Liver (tissue), 3 donors: ENCODE measurements at regions not wholly inside any gene's neighbourhood (a gene's known extent, or its start where the extent isn't known, plus 50 kb on each side); places are given as distances from the start of the nearest gene placed in this dataset.
"Not testable (repeated sequence)": the region's sequence is repeated elsewhere in the genome, so short reads cannot be mapped to it uniquely, and the experiment has no call there.

Source experiments
- ATF3 ChIP-seq: IDR thresholded peaks from 2 replicates; pipeline ENCODE4 v1.6.1; 2016; ENCODE audit warnings: antibody characterized with exemption
- CTCF ChIP-seq: fragments of 150-350 bp; IDR thresholded peaks from 2 replicates; pipeline ENCODE4 v1.5.1; 2017; ENCODE audit warnings: improper control_type of control experiment, low read depth, low read length; ENCODE audit not compliant: missing input control
- GABPA ChIP-seq, 2 donors: IDR thresholded peaks in 1 of 2; conservative IDR thresholded peaks in 1 of 2; 2 replicates each; pipeline ENCODE4 v1.6.1; 2016; ENCODE audit warnings: antibody characterized with exemption in 2 of 2, mild to moderate bottlenecking in 1 of 2, moderate library complexity in 1 of 2
- NR2F2 ChIP-seq: IDR thresholded peaks from 2 replicates; pipeline ENCODE4 v1.6.1; 2016; ENCODE audit warnings: antibody characterized with exemption
- RAD21 ChIP-seq, 2 donors: IDR thresholded peaks; 2 replicates each; pipeline ENCODE4 v1.6.1; 2016; ENCODE audit warnings: antibody characterized with exemption in 2 of 2, mild to moderate bottlenecking in 2 of 2
- REST ChIP-seq: IDR thresholded peaks from 2 replicates; pipeline ENCODE4 v1.6.1; 2016; ENCODE audit warnings: antibody characterized with exemption, mild to moderate bottlenecking
- YY1 ChIP-seq: IDR thresholded peaks from 2 replicates; pipeline ENCODE4 v1.6.1; 2016; ENCODE audit warnings: antibody characterized with exemption, mild to moderate bottlenecking
- TF ChIP-seq, protein P1 (sequence below): IDR thresholded peaks from 2 replicates; pipeline ENCODE4 v1.6.1; 2016; ENCODE audit warnings: antibody characterized with exemption
- donor health status: healthy.
- donor health status: healthy.

DNA sequence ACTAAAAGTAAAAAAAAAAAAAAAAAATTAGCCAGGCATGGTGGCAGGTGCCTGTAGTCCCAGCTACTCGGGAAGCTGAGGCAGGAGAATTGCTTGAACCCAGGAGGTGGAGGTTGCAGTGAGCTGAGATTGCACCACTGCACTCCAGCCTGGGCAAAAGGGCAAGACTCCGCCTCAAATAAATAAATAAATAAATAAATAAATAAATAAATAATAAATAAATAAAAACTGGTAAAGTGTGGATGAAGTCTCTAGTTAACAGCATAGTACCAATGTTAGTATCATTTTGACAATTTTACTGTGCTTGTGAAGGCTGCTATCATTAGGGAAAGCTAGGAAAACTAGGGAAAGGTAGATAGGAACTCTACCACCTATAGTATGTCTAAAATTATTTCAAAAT lies 581.0 kb upstream of the ID4 start:
- TF ChIP-seq CTCF; GABPA (IDR thresholded peaks at IDR 0.05 in 1 of 2, conservative IDR thresholded peaks at IDR 0.05 in 1 of 2); REST; ATF3; NR2F2; YY1; RAD21 (IDR thresholded peaks at IDR 0.05): not testable (repeated sequence)
- TF ChIP-seq, protein P1, sequence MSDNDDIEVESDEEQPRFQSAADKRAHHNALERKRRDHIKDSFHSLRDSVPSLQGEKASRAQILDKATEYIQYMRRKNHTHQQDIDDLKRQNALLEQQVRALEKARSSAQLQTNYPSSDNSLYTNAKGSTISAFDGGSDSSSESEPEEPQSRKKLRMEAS, result not testable (repeated sequence)
